ENCODE measurements at regions not wholly inside any gene's neighbourhood (a gene's known extent, or its start where the extent isn't known, plus 50 kb on each side); places are given as distances from the start of the nearest gene placed in this dataset.
"Not testable (repeated sequence)": the region's sequence is repeated elsewhere in the genome, so short reads cannot be mapped to it uniquely, and the experiment has no call there.

DNA sequence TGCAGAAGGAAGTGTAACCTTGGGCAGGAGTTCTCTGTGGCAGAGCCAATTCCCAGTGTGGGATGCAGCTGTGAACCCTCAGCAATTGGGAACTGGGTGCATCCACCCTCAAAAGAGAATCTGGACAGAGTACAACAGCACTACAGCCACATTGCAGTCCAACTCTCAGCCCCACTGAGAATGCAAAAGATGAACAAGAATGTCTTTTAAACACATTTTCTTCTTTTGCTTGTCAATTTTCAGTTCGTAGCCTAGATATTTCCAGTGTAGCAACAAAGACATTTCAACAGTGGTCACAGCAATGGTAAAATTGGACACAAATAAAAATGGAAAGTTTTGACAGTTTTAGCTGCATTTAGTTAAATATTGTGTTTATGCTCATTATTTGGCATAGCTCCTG is 114.0 kb upstream of the APP start:
- no peak overlapping the region for H3K27ac ChIP-seq
- H3K4me1 ChIP-seq (replicated peaks) = no peaks in the 10 kb centered on the region
- no peaks in the 10 kb centered on the region for H3K36me3 ChIP-seq
- H3K9me3 ChIP-seq (replicated peaks) = no peaks in the 10 kb centered on the region
- no peak for DNase-seq (ENCODE audit: low read depth in 1 of 2, low spot score in 2 of 2)
- H3K4me3 ChIP-seq = no peak overlapping the region
- no peaks in the 10 kb centered on the region for H3K27me3 ChIP-seq (replicated peaks)

DNA sequence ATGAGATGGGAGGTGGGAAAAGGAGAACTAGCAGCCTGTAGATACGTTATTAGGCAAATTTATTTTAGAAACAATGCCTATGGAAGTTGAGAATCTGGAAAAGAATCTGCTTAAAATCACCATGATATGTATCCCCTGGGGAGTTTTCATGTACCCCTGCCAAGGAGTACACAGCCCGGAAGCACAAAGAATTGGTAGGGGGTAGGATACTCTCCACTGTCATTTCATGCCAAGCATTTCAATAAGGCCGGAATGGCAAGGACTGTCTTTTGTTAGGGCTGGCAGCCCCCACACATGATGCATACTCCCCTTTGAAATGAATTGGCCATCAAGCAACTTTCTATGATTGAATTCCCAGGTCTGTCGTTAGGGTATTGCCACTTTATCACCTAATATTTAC is 111.5 kb upstream of the APP start:
- Histone ChIP-seq H3K27ac (no peak overlapping the region), H3K4me3 (no peak overlapping the region), H3K9me3 (replicated peaks) (no peaks in the 10 kb centered on the region), H3K27me3 (replicated peaks) (no peaks in the 10 kb centered on the region), H3K4me1 (replicated peaks) (no peaks in the 10 kb centered on the region), H3K36me3 (no peaks in the 10 kb centered on the region)
- DNase-seq (ENCODE audit: low read depth in 1 of 2, low spot score in 2 of 2) = no peak

DNA sequence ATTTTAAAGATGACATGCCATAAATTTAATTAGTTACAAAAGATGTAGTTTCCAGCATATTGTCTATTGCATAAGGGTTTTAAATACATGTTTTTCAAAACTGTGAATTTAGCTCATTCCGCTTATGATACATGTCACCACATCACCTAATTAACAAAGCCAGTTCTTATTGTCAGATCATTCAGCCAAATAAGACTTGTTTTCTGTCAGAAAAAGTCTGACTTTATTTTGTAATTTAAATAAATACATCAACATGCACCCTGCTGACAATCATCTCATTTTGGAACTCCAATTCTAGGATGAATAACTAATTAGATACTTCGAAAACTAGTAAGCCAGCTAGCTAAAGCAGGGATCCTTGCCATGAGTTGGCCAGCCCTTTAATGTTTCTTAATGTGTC is 110.9 kb upstream of the APP start:
- Histone ChIP-seq H3K4me3 (no peak overlapping the region), H3K36me3 (no peaks in the 10 kb centered on the region), H3K27me3 (replicated peaks) (no peaks in the 10 kb centered on the region), H3K4me1 (replicated peaks) (no peaks in the 10 kb centered on the region), H3K9me3 (replicated peaks) (no peaks in the 10 kb centered on the region), H3K27ac (no peak overlapping the region)
- DNase-seq (ENCODE audit: low read depth in 1 of 2, low spot score in 2 of 2) = no peak

DNA sequence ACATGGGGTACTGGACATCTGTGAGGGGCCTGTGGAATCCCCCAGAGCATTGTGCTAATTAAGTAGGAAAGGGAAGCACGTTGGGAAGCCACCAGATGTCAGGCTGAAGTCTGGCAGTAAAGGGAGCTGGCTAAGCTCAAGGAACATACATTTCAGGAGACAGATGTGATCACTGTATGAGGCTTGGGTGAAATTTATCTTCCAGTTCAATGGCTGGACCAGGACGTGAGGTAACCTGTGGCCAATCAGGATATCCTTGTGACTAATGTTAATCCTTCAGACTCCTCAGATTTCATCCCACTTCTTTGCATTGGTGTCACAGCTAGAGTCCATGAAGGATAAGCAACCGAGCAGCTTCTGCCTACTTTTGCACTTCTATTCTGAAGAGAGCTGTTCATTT is 110.2 kb upstream of the APP start:
- Histone ChIP-seq H3K36me3 (no peaks in the 10 kb centered on the region), H3K4me3 (no peak overlapping the region), H3K27me3 (replicated peaks) (no peaks in the 10 kb centered on the region), H3K9me3 (replicated peaks) (no peaks in the 10 kb centered on the region), H3K4me1 (replicated peaks) (no peaks in the 10 kb centered on the region), H3K27ac (no peak overlapping the region)
- DNase-seq (ENCODE audit: low read depth in 1 of 2, low spot score in 2 of 2) = no peak

GRCh38 chr21:26280148-26280547 is 109.6 kb upstream of the APP start:
- Histone ChIP-seq H3K4me3 (no peak overlapping the region), H3K27ac (no peak overlapping the region), H3K36me3 (no peaks in the 10 kb centered on the region), H3K9me3 (replicated peaks) (no peaks in the 10 kb centered on the region; the same call in 1 of the 2 replicates), H3K4me1 (replicated peaks) (no peaks in the 10 kb centered on the region), H3K27me3 (replicated peaks) (no peaks in the 10 kb centered on the region)
- DNase-seq (ENCODE audit: low read depth in 1 of 2, low spot score in 2 of 2) = no peak

DNA sequence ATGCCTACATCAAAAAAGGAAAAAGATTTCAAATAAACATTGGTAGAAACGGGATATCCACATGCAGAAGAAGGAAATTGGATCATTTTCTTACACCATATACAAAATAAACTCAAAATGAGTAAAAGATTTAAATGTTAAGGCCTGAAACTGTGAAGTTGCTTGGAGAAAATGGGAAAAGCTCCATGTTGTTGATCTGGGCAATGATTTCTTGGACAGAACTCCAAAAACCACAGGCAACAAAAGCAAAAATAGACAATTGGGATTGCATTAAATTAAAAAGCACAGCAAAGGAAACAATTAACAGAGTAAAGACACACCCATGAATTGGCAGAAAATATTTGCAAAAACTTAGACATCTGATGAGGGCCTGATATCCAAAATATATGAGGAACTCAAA is 105.2 kb upstream of the APP start:
- peaks cover 10% of the 10 kb centered on the region for H3K9me3 ChIP-seq (replicated peaks)
- no peak for DNase-seq (ENCODE audit: low read depth in 1 of 2, low spot score in 2 of 2)
- H3K36me3 ChIP-seq = no peaks in the 10 kb centered on the region
- H3K27me3 ChIP-seq (replicated peaks) = no peaks in the 10 kb centered on the region
- H3K4me3 ChIP-seq = no peak overlapping the region
- H3K27ac ChIP-seq = no peak overlapping the region
- H3K4me1 ChIP-seq (replicated peaks) = no peaks in the 10 kb centered on the region

DNA sequence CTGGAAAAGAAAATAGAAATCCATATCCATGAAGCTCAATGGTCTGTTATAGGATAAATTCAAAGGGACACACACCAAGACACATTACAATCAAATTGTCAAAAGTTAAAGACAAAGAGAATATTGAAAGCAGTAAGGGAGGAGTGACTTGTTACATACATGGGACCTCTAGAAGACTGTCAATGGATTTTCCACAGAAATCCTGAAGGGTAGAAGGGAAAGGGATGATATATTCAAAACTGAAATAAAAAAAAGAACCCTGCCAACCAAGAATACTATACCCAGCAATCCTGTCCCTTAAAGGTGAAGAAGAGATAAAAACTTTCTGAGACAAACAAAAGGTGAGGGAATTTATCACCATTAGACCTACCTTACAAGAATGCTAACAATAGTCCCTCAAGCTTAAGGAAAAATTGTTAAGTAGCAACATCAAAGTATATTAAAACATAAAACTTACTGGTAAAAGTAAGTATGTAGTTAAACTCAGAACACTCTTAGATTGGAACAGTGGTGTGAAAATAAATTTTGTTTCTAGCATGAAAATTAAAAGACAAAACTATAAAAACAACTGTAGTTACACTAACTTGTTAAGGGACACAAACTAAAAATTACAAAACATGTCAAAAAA is 103.2 kb upstream of the APP start:
- Histone ChIP-seq H3K4me1 (replicated peaks) (no peaks in the 10 kb centered on the region), H3K9me3 (replicated peaks) (peaks cover 10% of the 10 kb centered on the region), H3K27me3 (replicated peaks) (no peaks in the 10 kb centered on the region), H3K27ac (no peak overlapping the region), H3K4me3 (no peak overlapping the region), H3K36me3 (no peaks in the 10 kb centered on the region)
- no peak for DNase-seq (ENCODE audit: low read depth in 1 of 2, low spot score in 2 of 2)

DNA sequence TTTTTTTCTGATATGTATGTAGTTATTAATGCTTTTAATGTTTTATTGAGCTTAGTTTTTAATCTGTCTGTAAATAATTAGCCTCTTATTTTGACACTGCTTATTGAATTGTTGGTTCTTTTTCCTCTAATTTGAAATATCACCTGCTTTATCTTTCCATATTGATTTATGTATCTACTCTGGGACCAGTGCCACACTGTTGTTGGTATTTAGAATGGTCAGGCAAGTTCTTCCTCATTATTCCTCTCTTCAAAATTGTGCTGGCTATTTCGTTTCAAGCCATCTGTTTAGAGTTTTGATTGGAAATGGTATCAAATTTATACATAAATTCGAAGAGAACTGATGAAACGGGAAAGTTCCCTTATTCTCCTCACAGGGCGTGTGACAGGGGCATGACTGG is 96.8 kb upstream of the APP start:
- DNase-seq (ENCODE audit: low read depth in 1 of 2, low spot score in 2 of 2) = no peak
- H3K9me3 ChIP-seq (replicated peaks) = no peaks in the 10 kb centered on the region
- no peaks in the 10 kb centered on the region for H3K4me1 ChIP-seq (replicated peaks)
- H3K27me3 ChIP-seq (replicated peaks) = no peaks in the 10 kb centered on the region
- no peaks in the 10 kb centered on the region for H3K36me3 ChIP-seq
- H3K4me3 ChIP-seq = no peak overlapping the region
- H3K27ac ChIP-seq = no peak overlapping the region

- H3K27me3 ChIP-seq (replicated peaks) = no peaks in the 10 kb centered on the region
- no peak overlapping the region for H3K4me3 ChIP-seq
- no peaks in the 10 kb centered on the region for H3K4me1 ChIP-seq (replicated peaks)
- DNase-seq (ENCODE audit: low read depth in 1 of 2, low spot score in 2 of 2) = no peak
- no peaks in the 10 kb centered on the region for H3K36me3 ChIP-seq
- H3K9me3 ChIP-seq (replicated peaks) = no peaks in the 10 kb centered on the region
- H3K27ac ChIP-seq = no peak overlapping the region
These were observed 75.5 kb upstream of the APP start for GRCh38 chr21:26246073-26246472.

DNA sequence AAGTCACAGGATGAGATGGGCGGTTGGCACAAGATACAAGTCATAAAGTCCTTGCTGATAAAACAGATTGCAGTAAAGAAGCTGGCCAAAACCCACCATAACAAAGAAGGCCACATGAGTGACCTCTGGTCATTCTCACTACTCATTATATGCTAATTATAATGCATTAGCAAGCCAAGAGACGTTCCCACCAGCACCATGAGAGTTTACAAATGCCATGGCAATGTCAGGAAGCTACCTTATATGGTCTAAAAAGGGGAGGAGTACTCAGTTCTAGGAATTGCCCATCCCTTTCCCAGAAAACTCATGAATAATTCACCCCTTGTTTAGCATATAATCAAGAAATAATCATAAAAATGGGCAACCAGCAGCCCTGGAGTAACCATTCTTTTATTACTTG is 74.9 kb upstream of the APP start:
- Histone ChIP-seq H3K27me3 (replicated peaks) (no peaks in the 10 kb centered on the region), H3K9me3 (replicated peaks) (no peaks in the 10 kb centered on the region), H3K4me3 (no peak overlapping the region), H3K4me1 (replicated peaks) (no peaks in the 10 kb centered on the region), H3K36me3 (no peaks in the 10 kb centered on the region), H3K27ac (no peak overlapping the region)
- no peak for DNase-seq (ENCODE audit: low read depth in 1 of 2, low spot score in 2 of 2)

DNA sequence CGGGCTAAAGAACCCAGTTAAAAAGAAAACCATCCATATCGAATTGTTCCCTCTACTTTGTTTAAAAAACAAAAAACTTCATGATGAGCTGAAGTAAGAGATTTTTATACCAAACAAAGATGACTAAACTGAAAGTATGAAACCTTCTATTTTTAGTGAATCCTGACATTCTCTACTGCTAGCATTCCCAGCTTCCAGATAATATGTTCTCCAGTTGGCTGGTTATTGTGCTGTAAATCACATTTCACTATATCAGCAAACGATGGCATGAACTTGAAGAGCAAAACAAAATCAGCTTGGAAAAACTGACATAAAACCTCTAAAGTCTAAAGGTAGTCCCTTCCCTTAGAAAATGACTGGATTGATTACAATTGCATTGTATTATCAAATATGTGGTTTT is 68.1 kb upstream of the APP start:
- Histone ChIP-seq H3K4me1 (replicated peaks) (no peaks in the 10 kb centered on the region), H3K9me3 (replicated peaks) (no peaks in the 10 kb centered on the region), H3K27ac (no peak overlapping the region), H3K27me3 (replicated peaks) (no peaks in the 10 kb centered on the region), H3K4me3 (no peak overlapping the region), H3K36me3 (no peaks in the 10 kb centered on the region)
- DNase-seq (ENCODE audit: low read depth in 1 of 2, low spot score in 2 of 2) = no peak

DNA sequence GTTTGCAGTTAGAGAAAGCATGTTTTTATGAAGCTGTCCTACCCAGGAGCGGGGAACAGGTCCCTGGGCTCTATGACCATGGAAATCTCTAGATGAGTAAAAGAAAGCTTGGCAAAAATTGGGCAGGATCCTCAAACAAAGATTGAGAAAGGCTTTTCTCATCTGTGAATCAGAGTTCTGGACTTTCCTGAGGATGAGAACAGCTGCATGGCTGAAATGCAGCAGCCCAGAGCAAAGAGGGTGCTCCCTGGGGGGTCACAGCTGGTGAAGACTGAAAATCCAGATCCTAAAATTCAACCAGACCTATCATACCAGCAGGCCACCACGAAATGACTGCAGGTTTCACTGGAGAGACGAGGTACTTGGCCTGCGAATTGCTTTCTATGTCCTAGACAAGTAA is 65.7 kb upstream of the APP start:
- no peaks in the 10 kb centered on the region for H3K9me3 ChIP-seq (replicated peaks)
- no peaks in the 10 kb centered on the region for H3K4me1 ChIP-seq (replicated peaks)
- H3K27ac ChIP-seq = no peak overlapping the region
- no peaks in the 10 kb centered on the region for H3K27me3 ChIP-seq (replicated peaks)
- DNase-seq (ENCODE audit: low read depth in 1 of 2, low spot score in 2 of 2) = no peak
- H3K4me3 ChIP-seq = no peak overlapping the region
- H3K36me3 ChIP-seq = no peaks in the 10 kb centered on the region

GRCh38 chr21:26233297-26233696 is 62.7 kb upstream of the APP start:
- H3K36me3 ChIP-seq; H3K4me1 ChIP-seq (replicated peaks); H3K9me3 ChIP-seq (replicated peaks); H3K27ac ChIP-seq; H3K4me3 ChIP-seq; H3K27me3 ChIP-seq (replicated peaks); DNase-seq (ENCODE audit: low read depth in 1 of 2, low spot score in 2 of 2): not testable (repeated sequence)

- not testable (repeated sequence) for H3K9me3 ChIP-seq (replicated peaks); H3K27me3 ChIP-seq (replicated peaks); DNase-seq (ENCODE audit: low read depth in 1 of 2, low spot score in 2 of 2); H3K4me1 ChIP-seq (replicated peaks); H3K36me3 ChIP-seq; H3K4me3 ChIP-seq; H3K27ac ChIP-seq
These were observed 61.9 kb upstream of the APP start for GRCh38 chr21:26232491-26232890.

DNA sequence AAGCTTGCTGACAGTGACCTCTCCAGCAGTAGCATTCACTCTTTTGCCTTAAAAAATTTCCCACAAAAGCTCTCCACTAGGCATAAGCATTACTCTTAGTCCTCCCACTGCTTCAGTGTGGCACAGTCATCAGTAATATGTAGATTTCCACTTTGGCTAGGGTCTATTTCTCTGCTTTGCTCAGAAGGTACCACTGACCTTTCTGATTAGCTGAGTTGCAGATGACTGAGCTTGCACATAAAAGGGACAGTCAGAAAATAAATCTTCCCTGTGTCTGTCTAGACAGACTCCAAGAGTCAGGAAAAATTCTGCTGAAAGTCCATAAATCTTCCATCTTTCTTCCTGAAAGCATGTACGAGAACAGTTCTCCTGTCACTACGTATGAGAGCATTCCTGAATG is 56.6 kb upstream of the APP start:
- Histone ChIP-seq H3K27ac (no peak overlapping the region), H3K4me3 (no peak overlapping the region), H3K27me3 (replicated peaks) (no peaks in the 10 kb centered on the region), H3K4me1 (replicated peaks) (no peaks in the 10 kb centered on the region), H3K36me3 (no peaks in the 10 kb centered on the region), H3K9me3 (replicated peaks) (no peaks in the 10 kb centered on the region)
- no peak for DNase-seq (ENCODE audit: low read depth in 1 of 2, low spot score in 2 of 2)
